SIG-M5 (cell line): ENCODE measurements at regions not wholly inside any gene's neighbourhood (a gene's known extent, or its start where the extent isn't known, plus 50 kb on each side); places are given as distances from the start of the nearest gene placed in this dataset.
"Not testable (repeated sequence)": the region's sequence is repeated elsewhere in the genome, so short reads cannot be mapped to it uniquely, and the experiment has no call there.

Source experiments
- DNase-seq: peaks from one replicate; lab custom pipeline; 2025; lab: John Stamatoyannopoulos, UW

- DNase-seq: no peak
Observed at GRCh38 chr12:87332987-87333726, 696.0 kb downstream of the C12orf50 start.

- not testable (repeated sequence) for DNase-seq
Observed at GRCh38 chr12:87330071-87330555, 699.1 kb downstream of the C12orf50 start.

- DNase-seq: no peak
Observed at GRCh38 chr12:87329076-87329863, 699.9 kb downstream of the C12orf50 start.

- DNase-seq: no peak
Observed at GRCh38 chr12:87323369-87323768, 705.8 kb downstream of the C12orf50 start.

GRCh38 chr12:87320724-87321123 is 708.5 kb downstream of the C12orf50 start:
- DNase-seq: no peak

GRCh38 chr12:87317302-87317701 is 711.9 kb downstream of the C12orf50 start:
- no peak for DNase-seq

- no peak for DNase-seq
Observed at GRCh38 chr12:87311206-87311605, 718.0 kb downstream of the C12orf50 start.

- no peak for DNase-seq
Observed at GRCh38 chr12:87310126-87310525, 719.1 kb downstream of the C12orf50 start.

GRCh38 chr12:87305481-87305880 is 723.7 kb downstream of the C12orf50 start:
- DNase-seq: no peak

GRCh38 chr12:87304406-87304805 is 724.8 kb downstream of the C12orf50 start:
- DNase-seq: no peak

- DNase-seq: no peak
Observed at GRCh38 chr12:87303396-87304012, 725.7 kb downstream of the C12orf50 start.

- DNase-seq: no peak
Observed at GRCh38 chr12:87302126-87302745, 727.0 kb downstream of the C12orf50 start.

- DNase-seq: no peak
Observed at GRCh38 chr12:87290505-87290904, 738.7 kb downstream of the C12orf50 start.

- DNase-seq: no peak
Observed at GRCh38 chr12:87283886-87284285, 745.3 kb downstream of the C12orf50 start.

GRCh38 chr12:87283111-87283510 is 746.1 kb downstream of the C12orf50 start:
- DNase-seq: no peak

- DNase-seq: no peak
Observed at GRCh38 chr12:87280893-87281292, 748.3 kb downstream of the C12orf50 start.

GRCh38 chr12:87280356-87280755 is 748.8 kb downstream of the C12orf50 start:
- no peak for DNase-seq

GRCh38 chr12:87274594-87275245 is 754.5 kb downstream of the C12orf50 start:
- DNase-seq: no peak

- DNase-seq: no peak
Observed at GRCh38 chr12:87272851-87273250, 756.4 kb downstream of the C12orf50 start.

- DNase-seq: no peak
Observed at GRCh38 chr12:87270919-87271318, 758.3 kb downstream of the C12orf50 start.

- no peak for DNase-seq
Observed at GRCh38 chr12:87266305-87266704, 762.9 kb downstream of the C12orf50 start.

GRCh38 chr12:87259391-87259790 is 769.8 kb downstream of the C12orf50 start:
- DNase-seq: no peak
